ENCODE measurements at regions not wholly inside any gene's neighbourhood (a gene's known extent, or its start where the extent isn't known, plus 50 kb on each side); places are given as distances from the start of the nearest gene placed in this dataset.
"Not testable (repeated sequence)": the region's sequence is repeated elsewhere in the genome, so short reads cannot be mapped to it uniquely, and the experiment has no call there.

- TF ChIP-seq CTCF (conservative IDR thresholded peaks at IDR 0.05) (no peak), ZFX (IDR thresholded peaks at IDR 0.05) (no peak)
- no peak overlapping the region; the same call in 1 of the 2 replicates for H3K27ac ChIP-seq
Observed at GRCh38 chr11:44434191-44434590, 124.3 kb upstream of the ALX4 start.

- TF ChIP-seq CTCF (conservative IDR thresholded peaks at IDR 0.05), result no peak
- TF ChIP-seq ZFX (IDR thresholded peaks at IDR 0.05), result no peak
- no peak overlapping the region for H3K27ac ChIP-seq
Observed at GRCh38 chr11:44437122-44437521, 127.2 kb upstream of the ALX4 start.

- not testable (repeated sequence) for H3K27ac ChIP-seq
Observed at GRCh38 chr11:44442893-44443673, 122.4 kb upstream of the CD82 start.

- no peak for TF ChIP-seq CTCF (conservative IDR thresholded peaks at IDR 0.05)
- no peak for TF ChIP-seq ZFX (IDR thresholded peaks at IDR 0.05)
- H3K27ac ChIP-seq, result no peak overlapping the region
Observed at GRCh38 chr11:44443836-44444769, 121.4 kb upstream of the CD82 start.

GRCh38 chr11:44444770-44445321, 120.6 kb upstream of the CD82 start:
- H3K27ac ChIP-seq, result no peak overlapping the region
- TF ChIP-seq ZFX (IDR thresholded peaks at IDR 0.05) (no peak), CTCF (conservative IDR thresholded peaks at IDR 0.05) (no peak)

- H3K27ac ChIP-seq, result no peak overlapping the region
- TF ChIP-seq ZFX (IDR thresholded peaks at IDR 0.05) (no peak), CTCF (conservative IDR thresholded peaks at IDR 0.05) (no peak)
Observed at GRCh38 chr11:44445500-44446365, 119.7 kb upstream of the CD82 start.

GRCh38 chr11:44446366-44446762, 119.1 kb upstream of the CD82 start:
- no peak overlapping the region for H3K27ac ChIP-seq
- no peak for TF ChIP-seq ZFX (IDR thresholded peaks at IDR 0.05)
- no peak for TF ChIP-seq CTCF (conservative IDR thresholded peaks at IDR 0.05)

Data from C4-2B (cell line).